Thyroid gland (tissue), 4 donors: ENCODE measurements at regions not wholly inside any gene's neighbourhood (a gene's known extent, or its start where the extent isn't known, plus 50 kb on each side); places are given as distances from the start of the nearest gene placed in this dataset.

Experiments used
- POLR2A ChIP-seq, 2 donors: fragments of 450-650 bp; IDR thresholded peaks; one replicate each; pipeline ENCODE4 v1.6.1; 2017; ENCODE audit warnings: antibody characterized with exemption in 2 of 2, mild to moderate bottlenecking in 2 of 2, moderate library complexity in 1 of 2
- TF ChIP-seq, protein P1 (sequence below), 6 experiments: fragments of 200-600 bp in 3 of 6; fragments of 450-650 bp in 3 of 6; sonication (generic) in 3 of 6; IDR thresholded peaks; one replicate each; pipeline ENCODE4 v1.5.1; 2016 to 2019; ENCODE audit warnings: antibody characterized with exemption in 6 of 6, mild to moderate bottlenecking in 2 of 6, inconsistent platforms in 1 of 6, moderate library complexity in 1 of 6

DNA sequence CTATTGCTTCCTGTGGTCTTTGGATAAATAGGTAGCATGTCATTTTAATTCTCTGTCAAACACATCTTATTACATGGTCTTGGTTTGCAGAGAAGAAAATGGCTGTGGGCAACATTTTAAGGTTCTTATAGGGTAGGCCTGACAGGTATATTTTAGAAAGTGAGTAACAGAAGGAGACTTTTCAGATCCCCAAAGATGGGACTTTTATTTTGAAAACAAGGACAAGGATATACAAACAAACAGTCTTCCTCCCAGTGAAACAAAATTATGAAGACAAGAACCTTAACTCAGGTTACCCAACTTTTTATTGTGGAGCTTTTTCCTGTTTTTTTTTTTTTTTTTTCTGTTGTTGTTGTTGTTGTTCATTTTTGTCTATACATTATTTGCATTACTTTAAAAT, 916.2 kb downstream of the NTRK3 start:
- TF ChIP-seq, protein P1, sequence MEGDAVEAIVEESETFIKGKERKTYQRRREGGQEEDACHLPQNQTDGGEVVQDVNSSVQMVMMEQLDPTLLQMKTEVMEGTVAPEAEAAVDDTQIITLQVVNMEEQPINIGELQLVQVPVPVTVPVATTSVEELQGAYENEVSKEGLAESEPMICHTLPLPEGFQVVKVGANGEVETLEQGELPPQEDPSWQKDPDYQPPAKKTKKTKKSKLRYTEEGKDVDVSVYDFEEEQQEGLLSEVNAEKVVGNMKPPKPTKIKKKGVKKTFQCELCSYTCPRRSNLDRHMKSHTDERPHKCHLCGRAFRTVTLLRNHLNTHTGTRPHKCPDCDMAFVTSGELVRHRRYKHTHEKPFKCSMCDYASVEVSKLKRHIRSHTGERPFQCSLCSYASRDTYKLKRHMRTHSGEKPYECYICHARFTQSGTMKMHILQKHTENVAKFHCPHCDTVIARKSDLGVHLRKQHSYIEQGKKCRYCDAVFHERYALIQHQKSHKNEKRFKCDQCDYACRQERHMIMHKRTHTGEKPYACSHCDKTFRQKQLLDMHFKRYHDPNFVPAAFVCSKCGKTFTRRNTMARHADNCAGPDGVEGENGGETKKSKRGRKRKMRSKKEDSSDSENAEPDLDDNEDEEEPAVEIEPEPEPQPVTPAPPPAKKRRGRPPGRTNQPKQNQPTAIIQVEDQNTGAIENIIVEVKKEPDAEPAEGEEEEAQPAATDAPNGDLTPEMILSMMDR (IDR thresholded peaks at IDR 0.05) = no peak
- TF ChIP-seq POLR2A (IDR thresholded peaks at IDR 0.05) = no peak
